Stomach (tissue), 4 donors: ENCODE measurements at regions not wholly inside any gene's neighbourhood (a gene's known extent, or its start where the extent isn't known, plus 50 kb on each side); places are given as distances from the start of the nearest gene placed in this dataset.

ENCODE experiments used
- CTCF ChIP-seq, 7 experiments: fragments of 450-650 bp in 4 of 7; fragments of 200-600 bp in 3 of 7; sonication (generic) in 3 of 7; IDR thresholded peaks; one replicate each; pipeline ENCODE4 v1.5.1; 2016 to 2019; ENCODE audit warnings: antibody characterized with exemption in 7 of 7, control low read depth in 2 of 7, mild to moderate bottlenecking in 1 of 7
- EP300 ChIP-seq: sonication (generic); formaldehyde crosslinking; IDR thresholded peaks from one replicate; pipeline ENCODE4 v1.6.1; 2017; ENCODE audit warnings: antibody characterized with exemption
- POLR2A ChIP-seq, 4 donors: fragments of 450-650 bp; IDR thresholded peaks; one replicate each; pipeline ENCODE4 v1.6.1; 2016; ENCODE audit warnings: antibody characterized with exemption in 4 of 4, control low read depth in 2 of 4, mild to moderate bottlenecking in 1 of 4, moderate library complexity in 1 of 4
- POLR2AphosphoS5 ChIP-seq, 3 donors: sonication (generic); formaldehyde crosslinking; IDR thresholded peaks; one replicate each; pipeline ENCODE4 v1.6.1; 2016; ENCODE audit warnings: antibody characterized with exemption in 3 of 3

GRCh38 chr16:55010492-55011160 lies 80.0 kb downstream of the IRX5 start:
- no peak for TF ChIP-seq CTCF (IDR thresholded peaks at IDR 0.05)
- no peak for TF ChIP-seq POLR2AphosphoS5 (IDR thresholded peaks at IDR 0.05)
- TF ChIP-seq EP300: no peak
- TF ChIP-seq POLR2A (IDR thresholded peaks at IDR 0.05): no peak
